Natural killer cell (primary cell): ENCODE measurements at regions not wholly inside any gene's neighbourhood (a gene's known extent, or its start where the extent isn't known, plus 50 kb on each side); places are given as distances from the start of the nearest gene placed in this dataset.

ENCODE experiments used
- ATAC-seq, 3 donors: fragments of 150-1000 bp in 2 of 3; fragments of 200-7000 bp in 1 of 3; cut with Tn5 transposase; 1 replicate in 1 of 3; 2 replicates in 2 of 3; pipeline ENCODE4 v1.10.0; 2021; ENCODE audit warnings: mild to moderate bottlenecking in 2 of 3, moderate library complexity in 2 of 3
- DNase-seq, 2 donors: peaks; one replicate each; pipeline versions ENCODE4 v3.0.0 to v3.0.0-alpha.2; 2013 to 2021; ENCODE audit warnings: mixed read lengths in 1 of 2
- H3K27ac ChIP-seq: one replicate; pipeline ENCODE4 v1.5.1; 2013; ENCODE audit warnings: mild to moderate bottlenecking, low read length
- H3K27me3 ChIP-seq: one replicate; pipeline ENCODE4 v1.6.1; 2013; ENCODE audit warnings: low read length; ENCODE audit not compliant: control insufficient read depth, insufficient read depth
- H3K36me3 ChIP-seq: one replicate; pipeline ENCODE4 v1.6.1; 2013; ENCODE audit warnings: low read length; ENCODE audit not compliant: control insufficient read depth, insufficient read depth
- H3K4me1 ChIP-seq: one replicate; pipeline ENCODE4 v1.6.1; 2013; ENCODE audit warnings: low read length; ENCODE audit not compliant: control insufficient read depth, insufficient read depth
- H3K4me3 ChIP-seq: one replicate; pipeline ENCODE4 v1.5.1; 2013; ENCODE audit warnings: low read length
- H3K9me3 ChIP-seq: one replicate; pipeline ENCODE4 v1.6.1; 2013; ENCODE audit warnings: low read length; ENCODE audit not compliant: control insufficient read depth, insufficient read depth
- H3K27ac Mint-ChIP-seq, 2 donors: one replicate each; pipeline ENCODE4 v1.8.0; 2022; ENCODE audit warnings: mild to moderate bottlenecking in 2 of 2, mixed read lengths in 2 of 2, moderate library complexity in 1 of 2
- H3K27me3 Mint-ChIP-seq, 2 donors: one replicate each; pipeline ENCODE4 v1.8.0; 2022; ENCODE audit warnings: low read depth in 2 of 2, mixed read lengths in 2 of 2
- H3K36me3 Mint-ChIP-seq: one replicate; pipeline ENCODE4 v1.8.0; 2022; ENCODE audit warnings: mixed read lengths
- H3K4me1 Mint-ChIP-seq, 2 donors: one replicate each; pipeline ENCODE4 v1.8.0; 2022; ENCODE audit warnings: mixed read lengths in 2 of 2
- H3K4me3 Mint-ChIP-seq: one replicate; pipeline ENCODE4 v1.8.0; 2022; ENCODE audit warnings: mild to moderate bottlenecking, moderate library complexity, mixed read lengths
- H3K9me3 Mint-ChIP-seq, 2 donors: one replicate each; pipeline ENCODE4 v1.8.0; 2022; ENCODE audit warnings: mixed read lengths in 2 of 2
- CTCF ChIP-seq: fragments of 200-600 bp; IDR thresholded peaks from one replicate; pipeline ENCODE4 v1.8.0; 2022; ENCODE audit warnings: antibody characterized with exemption
- WGBS: methylation state at CpG from one replicate; pipeline ENCODE4 v1.1.7; 2013; ENCODE audit warnings: missing lambda C conversion rate; ENCODE audit not compliant: insufficient coverage; 5-methylcytosine and 5-hydroxymethylcytosine counted together
- intact Hi-C: fragments of 100-400 bp; cut with micrococcal nuclease; formaldehyde crosslinking; loops from one replicate; pipeline ENCODE4 v1.14.2; 2022

- ATAC-seq, result no peak
- no peak overlapping the region for H3K27ac ChIP-seq
- Mint-ChIP-seq H3K27me3 (no peaks in the 10 kb centered on the region), H3K4me1 (peaks cover 0 to 14% of the 10 kb centered on the region in 2 donors), H3K27ac (no peak overlapping the region), H3K4me3 (no peak overlapping the region), H3K9me3 (no peaks in the 10 kb centered on the region), H3K36me3 (no peaks in the 10 kb centered on the region)
- H3K4me1 ChIP-seq, result no peaks in the 10 kb centered on the region
- no peak overlapping the region for H3K4me3 ChIP-seq
- no peak for TF ChIP-seq CTCF
- no peak for DNase-seq
- intact Hi-C loops, result no loop called here
- no peaks in the 10 kb centered on the region for H3K36me3 ChIP-seq
- WGBS, result 68% methylated on average over 6 of the region's 7 CpGs
- no peaks in the 10 kb centered on the region for H3K27me3 ChIP-seq
- no peaks in the 10 kb centered on the region for H3K9me3 ChIP-seq
Observed at GRCh38 chr6:119443993-119444641, 94.6 kb upstream of the MAN1A1 start.

DNA sequence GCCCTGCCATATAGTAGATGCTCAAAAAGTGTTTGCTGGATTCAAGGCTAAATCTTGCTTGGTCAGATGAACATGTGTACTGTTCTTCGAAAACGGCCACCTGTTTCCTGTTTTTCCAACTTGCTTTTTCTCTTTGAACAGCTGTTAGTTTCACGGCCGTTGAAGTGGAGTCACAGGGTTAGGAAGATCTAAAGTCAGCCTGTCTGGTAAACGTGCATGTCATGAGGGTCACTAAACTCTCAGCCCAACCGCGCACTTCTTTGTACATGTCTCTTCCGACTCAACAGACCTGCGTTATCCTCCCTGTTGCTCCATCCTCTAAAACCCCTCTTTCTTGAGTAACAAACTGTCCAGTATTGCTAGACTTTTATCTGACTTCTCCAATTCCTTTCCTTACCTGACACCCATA lies 93.2 kb upstream of the MAN1A1 start:
- 22% methylated on average over 9 of the region's 9 CpGs for WGBS
- H3K27ac Mint-ChIP-seq, result no peak overlapping the region
- H3K27me3 Mint-ChIP-seq, result no peaks in the 10 kb centered on the region
- Histone ChIP-seq H3K4me1 (no peaks in the 10 kb centered on the region), H3K4me3 (no peak overlapping the region), H3K27me3 (no peaks in the 10 kb centered on the region), H3K9me3 (no peaks in the 10 kb centered on the region), H3K36me3 (no peaks in the 10 kb centered on the region), H3K27ac (no peak overlapping the region)
- intact Hi-C loops, result no loop called here
- no peak for ATAC-seq
- peaks cover 0 to 14% of the 10 kb centered on the region in 2 donors for H3K4me1 Mint-ChIP-seq
- H3K4me3 Mint-ChIP-seq, result no peak overlapping the region
- H3K36me3 Mint-ChIP-seq, result no peaks in the 10 kb centered on the region
- no peaks in the 10 kb centered on the region for H3K9me3 Mint-ChIP-seq
- no peak for DNase-seq
- no peak for TF ChIP-seq CTCF

DNA sequence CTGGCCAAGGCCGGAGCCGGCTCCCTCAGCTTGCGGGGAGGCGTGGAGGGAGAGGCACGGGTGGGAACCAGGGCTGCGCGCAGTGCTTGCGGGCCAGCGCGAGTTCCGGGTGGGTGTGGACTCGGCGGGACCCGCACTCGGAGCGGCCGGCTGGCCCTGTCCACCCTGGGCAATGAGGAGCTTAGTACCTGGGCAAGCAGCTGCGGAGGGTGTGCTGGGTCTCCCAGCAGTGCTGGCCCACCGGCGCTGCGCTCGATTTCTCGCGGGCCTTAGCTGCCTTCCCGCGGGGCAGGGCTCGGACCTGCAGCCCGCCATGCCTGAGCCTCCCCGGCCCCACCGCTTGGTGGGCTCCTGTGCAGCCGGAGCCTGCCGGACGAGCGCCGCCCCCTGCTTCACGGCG lies 91.4 kb upstream of the MAN1A1 start:
- WGBS, result 98% methylated on average over 37 of the region's 37 CpGs

More for the DNA sequence above, 91.4 kb upstream of the MAN1A1 start:
- Mint-ChIP-seq H3K4me1 (peaks cover 0 to 14% of the 10 kb centered on the region in 2 donors), H3K9me3 (no peaks in the 10 kb centered on the region), H3K4me3 (no peak overlapping the region), H3K36me3 (no peaks in the 10 kb centered on the region), H3K27ac (no peak overlapping the region), H3K27me3 (no peaks in the 10 kb centered on the region)
- Histone ChIP-seq H3K4me3 (no peak overlapping the region), H3K4me1 (no peaks in the 10 kb centered on the region), H3K27me3 (no peaks in the 10 kb centered on the region), H3K36me3 (no peaks in the 10 kb centered on the region), H3K9me3 (no peaks in the 10 kb centered on the region), H3K27ac (no peak overlapping the region)
- TF ChIP-seq CTCF, result no peak
- intact Hi-C loops, result no loop called here
- ATAC-seq (no peak), DNase-seq (no peak)
